ENCODE measurements at regions not wholly inside any gene's neighbourhood (a gene's known extent, or its start where the extent isn't known, plus 50 kb on each side); places are given as distances from the start of the nearest gene placed in this dataset.

DNA sequence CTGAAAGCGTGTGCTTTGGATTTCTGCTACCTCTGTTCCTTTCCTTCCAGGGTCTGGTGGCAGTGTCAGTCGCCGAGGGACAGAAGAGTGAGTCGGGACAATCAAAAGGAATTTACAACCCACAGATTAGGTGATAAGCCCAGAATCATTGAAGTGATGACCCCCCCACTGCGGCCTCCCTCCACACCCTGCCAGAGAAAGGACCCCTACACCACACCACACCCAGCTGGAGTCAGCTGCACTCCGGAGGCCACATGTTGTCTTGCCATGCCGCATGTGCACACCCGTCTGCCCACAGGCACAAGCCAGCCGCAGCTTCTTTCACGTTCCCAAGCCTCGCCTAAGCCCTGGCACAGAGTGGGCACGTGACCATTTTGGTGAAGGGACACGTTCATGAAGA lies 366.8 kb upstream of the SALL3 start:
- TF ChIP-seq POLR2A (IDR thresholded peaks at IDR 0.05) (no peak), EP300 (IDR thresholded peaks at IDR 0.05) (no peak)

Data from sigmoid colon (tissue), 4 donors.